Testis (tissue), 2 donors: ENCODE measurements at regions not wholly inside any gene's neighbourhood (a gene's known extent, or its start where the extent isn't known, plus 50 kb on each side); places are given as distances from the start of the nearest gene placed in this dataset.

Source experiments
- CTCF ChIP-seq, 3 experiments: fragments of 450-650 bp in 2 of 3; fragments of 200-600 bp in 1 of 3; sonication (generic) in 1 of 3; IDR thresholded peaks; one replicate each; pipeline ENCODE4 v1.5.1; 2016 to 2019; ENCODE audit warnings: antibody characterized with exemption in 3 of 3, mild to moderate bottlenecking in 2 of 3, moderate library complexity in 1 of 3
- POLR2A ChIP-seq: fragments of 450-650 bp; IDR thresholded peaks from one replicate; pipeline ENCODE4 v1.6.1; 2017; ENCODE audit warnings: antibody characterized with exemption, mild to moderate bottlenecking, moderate library complexity

GRCh38 chr12:71303199-71303598, 136.4 kb upstream of the LGR5 start:
- TF ChIP-seq CTCF (IDR thresholded peaks at IDR 0.05): no peak
- no peak for TF ChIP-seq POLR2A
